SIG-M5 treated with dmso at 0.1 percent for 504 hours (cell line): ENCODE measurements at regions not wholly inside any gene's neighbourhood (a gene's known extent, or its start where the extent isn't known, plus 50 kb on each side); places are given as distances from the start of the nearest gene placed in this dataset.
A peak's percentile ranks its signal among the peaks of the same experiment; 100 is the strongest.

Experiments used
- DNase-seq: peaks from one replicate; lab custom pipeline; 2025; ENCODE audit not compliant: unreplicated experiment; lab: John Stamatoyannopoulos, UW

- DNase-seq = no peak
These were observed 54.9 kb downstream of the KLHDC7A start for GRCh38 chr1:18535391-18536210.

- DNase-seq = no peak
These were observed 55.6 kb downstream of the KLHDC7A start for GRCh38 chr1:18536356-18536755.

- DNase-seq = no peak
These were observed 56.2 kb downstream of the KLHDC7A start for GRCh38 chr1:18536915-18537314.

DNA sequence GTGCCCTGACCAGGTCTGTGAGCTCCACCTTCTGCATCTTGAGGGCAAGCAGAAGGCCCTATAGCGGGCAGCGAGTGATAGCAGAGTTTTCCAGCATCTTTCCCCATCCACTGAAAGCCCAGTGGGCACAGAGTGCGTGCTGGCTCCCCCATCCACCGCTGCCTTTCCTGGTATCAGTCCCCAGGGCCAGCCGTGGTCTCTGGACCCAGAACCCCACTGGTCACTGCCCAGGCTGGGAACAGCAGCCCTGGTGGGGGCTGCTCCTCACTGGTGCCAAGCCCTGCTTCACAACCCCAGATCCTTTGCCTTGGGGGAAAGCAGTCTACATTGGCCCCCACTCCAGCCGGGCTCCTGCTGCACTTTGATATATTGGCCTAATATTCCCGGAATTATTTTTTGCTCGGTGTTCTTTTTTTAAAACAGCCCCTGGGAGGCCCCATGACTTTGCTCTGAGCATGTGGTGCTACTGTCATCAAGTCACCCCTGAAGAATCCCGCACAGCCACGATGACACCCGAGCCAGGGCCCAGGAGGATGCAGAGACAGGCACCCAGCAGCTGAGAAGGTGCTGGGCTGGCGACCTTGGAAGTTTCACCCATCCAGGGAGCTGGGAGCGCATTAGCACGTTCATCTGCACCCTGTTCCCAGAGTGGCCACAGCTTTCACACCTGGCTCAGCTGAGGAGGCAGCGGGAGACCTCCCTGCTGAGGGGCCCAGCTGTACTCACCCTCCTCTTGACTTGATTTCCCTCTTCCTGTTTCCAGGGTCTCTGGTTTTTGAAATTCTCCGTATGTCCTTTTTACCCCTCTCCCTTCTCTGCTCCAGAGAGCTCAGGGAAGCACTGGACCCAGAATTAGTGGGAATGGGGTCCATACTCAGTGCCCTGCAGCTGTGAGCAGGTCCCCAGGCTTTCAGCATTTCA, 56.9 kb downstream of the KLHDC7A start:
- no peak for DNase-seq

DNA sequence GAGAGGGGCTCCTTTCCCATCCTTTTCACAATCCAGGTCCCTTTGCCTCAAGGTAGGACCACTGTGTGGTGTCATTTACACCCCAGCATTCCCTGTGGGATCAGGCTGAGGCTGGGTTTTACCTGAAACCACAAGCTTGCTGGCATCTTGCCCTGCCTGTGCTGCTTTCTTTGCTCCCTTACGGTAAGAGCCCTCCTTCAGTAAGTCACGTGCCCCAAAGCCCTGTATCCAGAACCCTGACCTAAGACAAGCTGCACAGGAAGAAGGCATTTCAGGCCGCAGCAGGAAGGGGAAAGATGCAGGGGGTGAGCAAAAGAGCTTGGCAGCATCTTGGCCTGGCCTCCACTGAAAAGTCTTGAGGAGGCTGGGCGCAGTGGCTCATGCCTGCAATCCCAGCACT, 58.4 kb downstream of the KLHDC7A start:
- DNase-seq = no peak

DNA sequence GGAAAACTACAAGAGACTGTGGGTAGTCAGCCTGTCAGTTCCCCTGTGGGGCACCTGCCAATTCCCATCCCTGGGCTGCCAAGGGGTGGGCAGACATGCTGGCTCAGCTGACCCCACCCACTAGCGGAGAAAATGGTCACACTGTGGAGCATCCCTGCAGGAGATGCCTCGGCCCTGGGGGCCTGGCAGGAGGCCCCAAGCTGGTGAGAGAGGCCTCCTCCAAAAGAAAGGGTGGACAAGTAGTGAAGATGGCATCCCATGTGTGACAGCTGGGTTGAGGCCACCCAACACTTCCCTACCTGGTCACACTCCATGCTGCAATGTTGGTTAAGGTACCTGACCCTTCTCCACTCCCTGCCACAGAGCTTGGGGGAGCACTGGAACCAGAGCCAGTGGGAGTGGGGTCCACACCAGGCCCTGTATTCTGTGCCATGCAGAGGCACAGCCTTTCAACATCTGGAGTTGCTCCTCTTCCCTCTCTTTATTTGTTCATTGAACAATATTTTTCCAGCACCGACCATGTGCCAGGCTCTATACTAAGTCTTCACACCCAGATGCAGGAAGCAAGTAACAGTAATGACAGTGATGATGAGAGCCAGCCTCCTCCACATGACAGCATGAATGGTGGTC, 59.5 kb downstream of the KLHDC7A start:
- no peak for DNase-seq

- no peak for DNase-seq
These were observed 60.5 kb downstream of the KLHDC7A start for GRCh38 chr1:18541046-18541795.

DNA sequence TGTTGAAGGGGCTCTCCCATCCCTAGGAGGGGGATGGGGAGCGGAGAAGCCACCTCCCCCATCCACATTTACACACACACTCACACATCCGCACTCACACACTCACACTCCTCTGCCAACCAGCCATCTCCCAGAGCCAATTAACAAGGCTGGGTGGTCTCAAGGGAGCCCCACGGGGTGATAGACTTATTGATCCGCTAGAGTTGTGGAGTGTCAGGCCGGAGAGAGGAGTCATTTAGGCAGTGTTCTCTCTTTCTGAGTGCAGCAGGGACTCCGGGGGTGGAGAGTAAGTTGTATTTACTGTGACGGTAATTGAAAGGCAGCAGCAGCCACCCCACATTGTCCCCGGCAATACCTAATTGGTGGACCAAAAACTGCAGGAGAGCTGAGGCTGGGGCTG, 61.6 kb downstream of the KLHDC7A start:
- DNase-seq = no peak

- DNase-seq = no peak
These were observed 65.3 kb downstream of the KLHDC7A start for GRCh38 chr1:18546026-18546425.

- no peak for DNase-seq
These were observed 66.7 kb downstream of the KLHDC7A start for GRCh38 chr1:18547460-18547859.

DNA sequence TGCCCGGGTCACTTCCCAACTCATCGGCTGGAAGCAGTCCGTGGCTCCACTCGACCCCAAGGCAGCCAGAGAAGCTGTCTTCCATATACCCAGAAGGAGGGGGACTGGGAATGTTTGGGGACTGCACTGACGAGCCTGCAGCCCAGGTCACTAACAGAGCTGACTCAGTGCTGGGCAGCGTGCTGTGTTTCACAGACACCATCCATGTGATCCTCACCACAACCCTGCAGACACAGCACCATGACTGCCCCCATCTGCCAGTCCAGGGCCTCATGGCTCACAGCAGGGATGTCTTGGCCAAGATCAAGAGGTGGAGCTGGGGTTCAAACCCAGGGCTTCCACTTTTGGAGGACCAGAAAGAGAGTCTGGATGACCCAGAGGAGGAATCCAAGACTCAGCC, 67.9 kb downstream of the KLHDC7A start:
- DNase-seq = no peak

DNA sequence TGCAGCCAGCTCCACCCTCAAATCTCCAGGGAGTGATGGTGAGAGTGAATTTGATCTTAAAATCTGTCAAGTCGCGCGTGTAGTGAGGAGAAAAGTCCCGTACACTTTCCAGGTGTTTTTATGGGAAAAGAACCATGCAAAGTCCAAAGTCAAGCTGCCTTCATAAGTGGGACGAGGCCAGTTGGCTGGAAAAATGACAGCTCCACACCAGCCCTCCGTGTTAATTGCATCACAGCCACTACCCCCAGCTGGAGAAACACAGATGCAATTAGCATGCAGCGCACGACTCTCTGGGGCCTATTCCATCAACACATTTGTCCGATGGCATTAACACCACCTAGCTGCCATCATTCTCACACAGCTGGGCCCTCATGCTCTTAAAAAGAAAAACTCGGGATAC, 68.4 kb downstream of the KLHDC7A start:
- DNase-seq = no peak

GRCh38 chr1:18549906-18550305, 69.2 kb downstream of the KLHDC7A start:
- DNase-seq = no peak

DNA sequence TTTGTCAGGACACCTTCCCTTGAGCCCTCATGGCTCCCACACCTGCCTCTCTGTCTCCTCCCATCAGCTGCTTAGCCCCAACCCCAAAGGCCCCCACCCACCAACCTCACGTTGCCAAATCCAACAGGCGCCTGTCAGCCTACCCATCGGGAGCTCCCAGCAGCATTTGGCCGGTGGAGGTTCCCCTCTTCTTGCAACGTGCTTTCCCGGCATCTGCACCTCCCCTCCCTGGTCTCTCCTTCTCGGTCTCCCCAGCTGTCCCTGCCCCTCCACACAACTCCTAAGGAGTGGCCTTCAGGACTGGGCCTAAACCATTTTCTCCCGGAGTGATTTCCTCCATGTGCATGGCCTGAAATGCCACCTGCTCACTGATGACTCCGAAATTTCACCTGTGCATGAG, 71.9 kb downstream of the KLHDC7A start:
- no peak for DNase-seq

- no peak for DNase-seq
These were observed 72.7 kb downstream of the KLHDC7A start for GRCh38 chr1:18553388-18553787.

DNA sequence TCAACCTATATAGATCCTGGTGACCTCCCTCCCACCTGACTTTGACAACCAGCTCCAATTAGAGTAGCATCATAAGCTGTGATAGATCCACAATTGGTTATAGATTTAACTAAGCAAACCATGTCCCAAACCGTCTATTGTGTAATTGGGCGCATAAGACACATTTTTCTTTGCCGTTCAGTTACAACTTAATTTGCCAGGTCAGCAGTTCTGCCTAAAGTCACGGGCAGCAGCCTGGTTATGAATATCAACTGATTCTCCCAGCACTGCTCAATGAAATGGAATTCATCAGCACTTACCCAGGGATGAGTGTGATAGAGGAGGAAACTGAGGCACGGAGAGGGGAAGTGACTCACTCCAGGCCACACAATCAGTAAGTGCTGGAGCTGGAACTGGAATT, 73.4 kb downstream of the KLHDC7A start:
- DNase-seq = no peak

DNA sequence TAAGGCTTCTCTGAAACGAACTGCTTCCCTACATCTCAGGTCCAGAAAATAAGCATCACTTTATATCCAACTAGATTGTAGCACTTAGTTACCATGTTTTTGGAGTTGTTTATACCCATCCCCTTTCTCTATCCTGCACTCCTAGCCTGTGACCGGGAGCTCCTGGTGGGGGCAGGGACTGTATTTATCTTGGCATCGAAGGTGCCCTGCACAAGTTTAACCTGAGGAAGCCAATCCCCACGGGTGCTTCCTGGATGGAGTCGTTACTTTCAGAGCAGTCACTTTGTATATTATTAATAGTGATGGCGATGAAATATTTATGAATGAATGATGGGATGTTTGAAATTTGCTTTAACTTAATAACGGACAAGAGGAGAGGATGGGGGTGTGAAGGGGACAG, 73.9 kb downstream of the KLHDC7A start:
- DNase-seq = no peak

DNA sequence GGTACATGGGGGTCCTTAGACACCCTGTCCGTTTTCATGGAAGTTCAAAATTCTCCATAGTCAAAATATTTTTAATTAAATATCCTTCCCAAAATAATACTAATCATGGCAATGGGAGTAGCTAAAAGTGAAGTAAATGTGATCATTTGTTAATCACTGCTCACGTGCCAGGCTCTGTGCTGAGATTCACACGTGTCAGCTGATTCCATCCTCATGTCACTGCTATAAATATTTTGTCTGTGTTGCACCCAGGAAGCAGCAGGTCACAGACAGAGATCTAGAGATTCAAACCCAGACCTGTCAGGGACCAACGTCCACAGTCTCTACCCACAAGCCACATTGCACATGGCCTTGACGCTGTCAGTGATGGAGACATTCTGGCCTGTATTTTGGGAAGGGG, 74.3 kb downstream of the KLHDC7A start:
- DNase-seq = no peak

DNA sequence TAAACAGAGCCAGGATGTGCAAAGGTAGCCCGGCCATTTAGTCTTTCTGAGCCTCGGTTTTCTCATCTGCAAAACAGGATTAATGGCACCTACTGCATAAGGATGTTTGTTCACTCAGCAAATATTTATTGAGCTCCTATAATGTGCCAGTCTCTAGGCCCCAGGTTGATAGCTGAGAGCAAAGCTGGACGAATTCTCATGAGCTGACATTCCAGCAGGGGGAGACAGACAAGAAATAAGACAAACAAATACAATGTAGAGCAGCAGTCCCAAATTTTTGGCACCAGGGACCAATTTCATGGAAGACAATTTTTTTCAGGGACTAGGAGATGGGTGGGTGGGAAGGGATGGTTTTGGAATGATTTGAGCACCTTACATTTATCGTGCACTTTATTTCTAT, 74.3 kb upstream of the PAX7 start:
- peak; percentile 19 for DNase-seq

DNA sequence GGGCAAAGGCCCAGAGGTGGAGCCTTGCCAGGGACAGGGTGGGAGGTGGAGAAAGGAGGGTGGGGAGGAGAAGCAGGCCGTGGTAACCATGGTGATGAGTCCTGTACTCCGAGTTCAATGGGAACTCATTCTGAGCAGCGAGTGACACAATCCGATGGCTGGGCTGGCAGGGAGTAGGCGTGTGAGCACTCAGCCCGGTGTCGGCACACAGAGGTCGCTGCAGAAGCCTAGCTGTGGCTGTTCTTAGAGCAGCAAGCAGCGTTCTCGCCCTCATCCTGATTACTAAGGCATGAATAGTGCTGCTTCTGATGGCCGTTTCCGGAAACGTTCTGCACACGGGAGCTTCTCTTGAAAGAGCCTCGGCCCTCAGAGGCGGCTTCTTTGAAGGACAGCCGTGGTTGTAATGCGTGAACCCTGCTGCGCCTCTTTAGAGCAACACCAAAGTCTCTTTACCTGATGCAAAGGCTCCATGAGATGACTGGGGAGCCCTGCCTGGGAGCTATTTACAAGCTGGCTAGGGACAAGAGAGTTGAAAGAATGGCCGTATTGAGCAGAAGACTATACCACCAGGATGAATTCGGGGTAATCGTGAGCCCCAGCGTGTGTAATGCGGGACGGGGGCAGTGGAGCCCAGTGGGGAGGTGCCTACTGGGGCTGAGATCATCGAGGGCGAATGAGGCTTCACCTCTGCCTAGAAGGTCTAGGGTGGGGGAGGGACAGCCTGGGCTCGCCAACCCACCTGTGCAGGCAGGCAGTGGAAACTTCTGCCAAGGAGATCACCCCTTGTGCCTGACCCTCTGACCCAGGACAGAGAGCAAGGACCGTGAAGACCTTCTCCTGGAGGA, 72.8 kb upstream of the PAX7 start:
- DNase-seq = no peak
